Endothelial cell (in vitro differentiated cells): ENCODE measurements at regions not wholly inside any gene's neighbourhood (a gene's known extent, or its start where the extent isn't known, plus 50 kb on each side); places are given as distances from the start of the nearest gene placed in this dataset.

Experiments
- DNase-seq: peaks from one replicate; pipeline ENCODE4 v3.0.0; 2021; ENCODE audit warnings: low spot score
- H3K27ac Mint-ChIP-seq: one replicate; pipeline ENCODE4 v1.8.0; 2021; ENCODE audit warnings: mixed read lengths, inconsistent platforms; ENCODE audit not compliant: unreplicated experiment
- H3K27me3 Mint-ChIP-seq: one replicate; pipeline ENCODE4 v1.8.0; 2021; ENCODE audit warnings: mild to moderate bottlenecking, moderate library complexity, mixed read lengths, inconsistent platforms; ENCODE audit not compliant: unreplicated experiment
- H3K36me3 Mint-ChIP-seq: one replicate; pipeline ENCODE4 v1.8.0; 2021; ENCODE audit warnings: mild to moderate bottlenecking, low read depth, mixed read lengths, inconsistent platforms; ENCODE audit not compliant: unreplicated experiment
- H3K4me1 Mint-ChIP-seq: one replicate; pipeline ENCODE4 v1.8.0; 2021; ENCODE audit warnings: mild to moderate bottlenecking, mixed read lengths, inconsistent platforms; ENCODE audit not compliant: unreplicated experiment
- H3K4me3 Mint-ChIP-seq: one replicate; pipeline ENCODE4 v1.8.0; 2021; ENCODE audit warnings: mild to moderate bottlenecking, mixed read lengths, inconsistent platforms; ENCODE audit not compliant: unreplicated experiment
- H3K9me3 Mint-ChIP-seq: one replicate; pipeline ENCODE4 v1.8.0; 2021; ENCODE audit warnings: mixed read lengths, inconsistent platforms; ENCODE audit not compliant: unreplicated experiment
- TF ChIP-seq, protein P1 (sequence below): fragments of 200-600 bp; sonication (generic); IDR thresholded peaks from one replicate; pipeline ENCODE4 v1.5.0; 2021; ENCODE audit warnings: antibody characterized with exemption; ENCODE audit not compliant: unreplicated experiment

- no peak overlapping the region for H3K4me3 Mint-ChIP-seq
- no peaks in the 10 kb centered on the region for H3K4me1 Mint-ChIP-seq
- H3K27me3 Mint-ChIP-seq: peaks cover 1% of the 10 kb centered on the region
- H3K27ac Mint-ChIP-seq: no peak overlapping the region
- H3K36me3 Mint-ChIP-seq: no peaks in the 10 kb centered on the region
- DNase-seq: no peak
- TF ChIP-seq, protein P1, sequence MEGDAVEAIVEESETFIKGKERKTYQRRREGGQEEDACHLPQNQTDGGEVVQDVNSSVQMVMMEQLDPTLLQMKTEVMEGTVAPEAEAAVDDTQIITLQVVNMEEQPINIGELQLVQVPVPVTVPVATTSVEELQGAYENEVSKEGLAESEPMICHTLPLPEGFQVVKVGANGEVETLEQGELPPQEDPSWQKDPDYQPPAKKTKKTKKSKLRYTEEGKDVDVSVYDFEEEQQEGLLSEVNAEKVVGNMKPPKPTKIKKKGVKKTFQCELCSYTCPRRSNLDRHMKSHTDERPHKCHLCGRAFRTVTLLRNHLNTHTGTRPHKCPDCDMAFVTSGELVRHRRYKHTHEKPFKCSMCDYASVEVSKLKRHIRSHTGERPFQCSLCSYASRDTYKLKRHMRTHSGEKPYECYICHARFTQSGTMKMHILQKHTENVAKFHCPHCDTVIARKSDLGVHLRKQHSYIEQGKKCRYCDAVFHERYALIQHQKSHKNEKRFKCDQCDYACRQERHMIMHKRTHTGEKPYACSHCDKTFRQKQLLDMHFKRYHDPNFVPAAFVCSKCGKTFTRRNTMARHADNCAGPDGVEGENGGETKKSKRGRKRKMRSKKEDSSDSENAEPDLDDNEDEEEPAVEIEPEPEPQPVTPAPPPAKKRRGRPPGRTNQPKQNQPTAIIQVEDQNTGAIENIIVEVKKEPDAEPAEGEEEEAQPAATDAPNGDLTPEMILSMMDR: no peak
- H3K9me3 Mint-ChIP-seq: no peaks in the 10 kb centered on the region
Observed at GRCh38 chr14:46499521-46499920, 152.1 kb downstream of the RPL10L start.

GRCh38 chr14:46496409-46496808 is 155.2 kb downstream of the RPL10L start:
- no peaks in the 10 kb centered on the region for H3K9me3 Mint-ChIP-seq
- DNase-seq: no peak
- H3K36me3 Mint-ChIP-seq: no peaks in the 10 kb centered on the region
- TF ChIP-seq, protein P1: no peak
- no peak overlapping the region for H3K27ac Mint-ChIP-seq
- peaks cover 1% of the 10 kb centered on the region for H3K27me3 Mint-ChIP-seq
- no peak overlapping the region for H3K4me3 Mint-ChIP-seq
- no peaks in the 10 kb centered on the region for H3K4me1 Mint-ChIP-seq

- peak; percentile 44 for DNase-seq
- Mint-ChIP-seq H3K4me3 (no peak overlapping the region), H3K9me3 (no peaks in the 10 kb centered on the region), H3K27me3 (peaks cover 1% of the 10 kb centered on the region), H3K36me3 (no peaks in the 10 kb centered on the region), H3K4me1 (no peaks in the 10 kb centered on the region), H3K27ac (no peak overlapping the region)
- TF ChIP-seq, protein P1: peak; percentile 54
Observed at GRCh38 chr14:46490238-46490685, 161.3 kb downstream of the RPL10L start.

- no peak for DNase-seq
- Mint-ChIP-seq H3K9me3 (no peaks in the 10 kb centered on the region), H3K27me3 (no peaks in the 10 kb centered on the region), H3K4me1 (no peaks in the 10 kb centered on the region), H3K27ac (no peak overlapping the region), H3K4me3 (no peak overlapping the region), H3K36me3 (no peaks in the 10 kb centered on the region)
- TF ChIP-seq, protein P1: no peak
Observed at GRCh38 chr14:46488374-46488773, 163.2 kb downstream of the RPL10L start.

DNA sequence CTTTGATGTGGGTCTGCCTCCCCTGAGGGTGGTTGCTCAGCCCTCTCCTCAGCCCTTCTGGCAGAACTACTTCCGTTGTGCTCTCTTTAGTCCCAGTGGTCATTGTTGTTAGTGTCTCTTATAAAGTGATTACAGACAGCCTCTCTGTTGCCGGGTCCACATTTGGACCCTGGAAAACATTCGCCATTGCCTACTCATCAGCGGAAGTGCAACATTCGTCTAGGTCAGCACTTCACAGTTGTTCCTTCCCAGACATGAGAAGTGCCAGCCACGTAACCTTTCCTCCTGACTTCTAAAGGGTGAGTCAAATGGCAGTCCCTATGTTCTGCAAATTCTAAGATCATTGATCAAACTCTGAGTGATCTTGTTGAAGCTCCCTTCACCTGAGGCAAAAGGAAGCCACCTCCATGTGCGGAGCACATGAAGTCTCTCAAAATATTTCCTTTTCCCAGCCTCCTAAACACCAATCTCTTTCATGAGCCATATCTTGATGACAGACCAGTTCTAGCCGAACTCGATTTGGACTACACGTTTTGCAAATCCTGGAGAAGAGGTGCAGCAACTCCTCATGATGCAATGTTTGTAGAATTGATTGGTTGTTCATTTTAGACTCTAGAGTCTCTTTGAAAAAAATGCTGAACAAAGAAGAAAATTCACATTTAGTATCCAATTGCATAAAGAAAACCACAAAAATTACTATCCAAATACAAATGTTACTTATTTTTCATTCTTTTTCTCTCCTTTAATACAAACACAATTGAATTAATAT is 163.8 kb downstream of the RPL10L start:
- DNase-seq: no peak
- Mint-ChIP-seq H3K9me3 (no peaks in the 10 kb centered on the region), H3K4me3 (no peak overlapping the region), H3K36me3 (no peaks in the 10 kb centered on the region), H3K27ac (no peak overlapping the region), H3K27me3 (no peaks in the 10 kb centered on the region), H3K4me1 (no peaks in the 10 kb centered on the region)
- TF ChIP-seq, protein P1: no peak
